Ecto neural progenitor cell (in vitro differentiated cells): ENCODE measurements at regions not wholly inside any gene's neighbourhood (a gene's known extent, or its start where the extent isn't known, plus 50 kb on each side); places are given as distances from the start of the nearest gene placed in this dataset.
"Not testable (repeated sequence)": the region's sequence is repeated elsewhere in the genome, so short reads cannot be mapped to it uniquely, and the experiment has no call there.

Source experiments
- DNase-seq: peaks from one replicate; pipeline ENCODE4 v3.0.0-alpha.2; 2018; ENCODE audit warnings: low spot score

GRCh38 chr3:124316034-124316287 is 324.0 kb upstream of the ROPN1 start:
- no peak for DNase-seq

- no peak for DNase-seq
Measured at GRCh38 chr3:124318014-124318413, 326.1 kb upstream of the ROPN1 start.

- no peak for DNase-seq
Measured at GRCh38 chr3:124318656-124319055, 326.7 kb upstream of the ROPN1 start.

- no peak for DNase-seq
Measured at GRCh38 chr3:124320976-124321375, 329.1 kb upstream of the ROPN1 start.

GRCh38 chr3:124322309-124322880 is 330.5 kb upstream of the ROPN1 start:
- no peak for DNase-seq

GRCh38 chr3:124322966-124323365 is 331.0 kb upstream of the ROPN1 start:
- no peak for DNase-seq

- DNase-seq: no peak
Measured at GRCh38 chr3:124325248-124325647, 333.3 kb upstream of the ROPN1 start.

- no peak for DNase-seq
Measured at GRCh38 chr3:124329723-124330122, 337.8 kb upstream of the ROPN1 start.

- no peak for DNase-seq
Measured at GRCh38 chr3:124333931-124334640, 342.2 kb upstream of the ROPN1 start.

- no peak for DNase-seq
Measured at GRCh38 chr3:124336067-124336656, 344.2 kb upstream of the ROPN1 start.

- no peak for DNase-seq
Measured at GRCh38 chr3:124345845-124346244, 353.9 kb upstream of the ROPN1 start.

- DNase-seq: no peak
Measured at GRCh38 chr3:124346487-124346886, 354.6 kb upstream of the ROPN1 start.

- DNase-seq: no peak
Measured at GRCh38 chr3:124347418-124347817, 355.5 kb upstream of the ROPN1 start.

- DNase-seq: not testable (repeated sequence)
Measured at GRCh38 chr3:124348555-124348954, 356.6 kb upstream of the ROPN1 start.

GRCh38 chr3:124351430-124352148 is 359.7 kb upstream of the ROPN1 start:
- peak; percentile 60 for DNase-seq

GRCh38 chr3:124352149-124352539 is 360.2 kb upstream of the ROPN1 start:
- no peak for DNase-seq

GRCh38 chr3:124353691-124354090 is 361.8 kb upstream of the ROPN1 start:
- no peak for DNase-seq

- no peak for DNase-seq
Measured at GRCh38 chr3:124354150-124354549, 362.2 kb upstream of the ROPN1 start.

GRCh38 chr3:124358156-124358555 is 366.2 kb upstream of the ROPN1 start:
- no peak for DNase-seq

- DNase-seq: no peak
Measured at GRCh38 chr3:124360155-124360554, 368.2 kb upstream of the ROPN1 start.

- no peak for DNase-seq
Measured at GRCh38 chr3:124360563-124360962, 368.6 kb upstream of the ROPN1 start.

- DNase-seq: no peak
Measured at GRCh38 chr3:124361566-124361965, 368.7 kb upstream of the UMPS start.

GRCh38 chr3:124362455-124362854 is 367.8 kb upstream of the UMPS start:
- no peak for DNase-seq
